ENCODE measurements at regions not wholly inside any gene's neighbourhood (a gene's known extent, or its start where the extent isn't known, plus 50 kb on each side); places are given as distances from the start of the nearest gene placed in this dataset.

DNA sequence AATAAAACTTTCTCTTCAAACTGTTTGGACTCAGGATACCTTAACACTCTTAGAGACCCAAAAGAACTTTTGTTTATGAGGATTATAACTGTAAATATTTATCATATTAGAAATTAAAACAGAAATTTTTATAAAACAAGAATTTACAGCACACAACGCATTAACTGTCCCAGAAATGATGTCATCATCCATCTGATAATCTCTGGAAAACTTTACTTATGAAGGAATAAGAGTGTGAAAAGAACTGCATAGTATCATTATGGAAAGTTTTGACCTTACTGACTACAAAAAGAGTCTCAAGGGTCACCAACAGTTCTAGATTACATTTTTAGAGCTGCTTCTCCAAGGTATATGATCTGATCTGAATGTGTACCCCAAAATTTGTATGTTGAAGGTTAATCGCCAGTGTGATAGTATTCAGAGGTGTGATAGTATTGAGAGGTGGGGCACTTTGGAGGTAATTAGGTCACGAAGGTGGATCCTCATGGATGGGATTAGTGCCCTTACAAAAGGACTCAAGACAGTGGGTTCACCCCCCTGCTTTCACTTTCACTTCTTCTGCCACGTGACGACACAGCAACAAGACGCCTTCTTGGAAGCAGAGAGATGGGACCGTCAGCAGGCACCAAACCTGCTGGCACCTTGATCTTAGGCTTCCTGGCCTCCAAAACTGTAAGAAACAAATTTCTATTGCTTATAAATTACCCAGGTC lies 95.7 kb upstream of the NR5A2 start:
- TF ChIP-seq, protein P1, sequence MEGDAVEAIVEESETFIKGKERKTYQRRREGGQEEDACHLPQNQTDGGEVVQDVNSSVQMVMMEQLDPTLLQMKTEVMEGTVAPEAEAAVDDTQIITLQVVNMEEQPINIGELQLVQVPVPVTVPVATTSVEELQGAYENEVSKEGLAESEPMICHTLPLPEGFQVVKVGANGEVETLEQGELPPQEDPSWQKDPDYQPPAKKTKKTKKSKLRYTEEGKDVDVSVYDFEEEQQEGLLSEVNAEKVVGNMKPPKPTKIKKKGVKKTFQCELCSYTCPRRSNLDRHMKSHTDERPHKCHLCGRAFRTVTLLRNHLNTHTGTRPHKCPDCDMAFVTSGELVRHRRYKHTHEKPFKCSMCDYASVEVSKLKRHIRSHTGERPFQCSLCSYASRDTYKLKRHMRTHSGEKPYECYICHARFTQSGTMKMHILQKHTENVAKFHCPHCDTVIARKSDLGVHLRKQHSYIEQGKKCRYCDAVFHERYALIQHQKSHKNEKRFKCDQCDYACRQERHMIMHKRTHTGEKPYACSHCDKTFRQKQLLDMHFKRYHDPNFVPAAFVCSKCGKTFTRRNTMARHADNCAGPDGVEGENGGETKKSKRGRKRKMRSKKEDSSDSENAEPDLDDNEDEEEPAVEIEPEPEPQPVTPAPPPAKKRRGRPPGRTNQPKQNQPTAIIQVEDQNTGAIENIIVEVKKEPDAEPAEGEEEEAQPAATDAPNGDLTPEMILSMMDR (IDR thresholded peaks at IDR 0.05; ENCODE audit: insufficient read depth in 1 of 2, low read depth in 1 of 2, low read length in 1 of 2, severe bottlenecking in 1 of 2, unreplicated experiment in 1 of 2) = no peak
- DNase-seq = no peak
- Mint-ChIP-seq H3K9me3 (ENCODE audit: unreplicated experiment) (no peaks in the 10 kb centered on the region), H3K36me3 (ENCODE audit: insufficient read depth, unreplicated experiment) (no peaks in the 10 kb centered on the region), H3K4me3 (ENCODE audit: unreplicated experiment) (no peak overlapping the region), H3K4me1 (ENCODE audit: low read depth, unreplicated experiment) (no peaks in the 10 kb centered on the region), H3K27me3 (ENCODE audit: insufficient read depth, unreplicated experiment) (peaks cover 5% of the 10 kb centered on the region), H3K27ac (ENCODE audit: unreplicated experiment) (no peak overlapping the region)
- H3K36me3 ChIP-seq (ENCODE audit: control insufficient read depth, insufficient read depth, low read length) = no peaks in the 10 kb centered on the region
- no peak overlapping the region for H3K4me3 ChIP-seq (ENCODE audit: low read depth, low read length)
- CTCF ChIA-PET = no interaction called here
- no peaks in the 10 kb centered on the region for H3K27me3 ChIP-seq (replicated peaks; ENCODE audit: control insufficient read depth, insufficient read depth, low read length)
- intact Hi-C loops (cut with micrococcal nuclease; ENCODE audit: unreplicated experiment) = no loop called here
- no TSS peak for BruUV-seq (replicated peaks)
- no peaks in the 10 kb centered on the region for H3K4me1 ChIP-seq
- POLR2A ChIA-PET = no interaction called here
- no peaks in the 10 kb centered on the region for H3K9me3 ChIP-seq

DNA sequence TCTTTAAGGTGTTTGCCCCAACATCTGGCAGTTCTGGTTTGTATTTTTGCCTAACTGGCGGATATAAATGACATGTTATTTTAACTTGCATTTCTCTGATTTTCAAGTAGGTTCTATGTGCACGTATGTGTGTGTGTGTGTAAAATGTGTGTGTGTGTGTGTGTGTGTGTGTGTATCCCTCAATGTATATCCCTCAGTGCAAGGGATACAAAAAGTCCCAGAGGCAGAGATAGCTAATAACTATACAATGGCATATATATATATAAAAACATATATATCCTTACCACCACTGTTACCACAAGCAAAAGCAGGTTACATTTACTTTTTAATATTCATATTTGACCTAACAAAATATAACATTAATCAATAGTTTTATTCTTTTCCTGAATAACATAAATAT lies 95.0 kb upstream of the NR5A2 start:
- Histone ChIP-seq H3K9me3 (no peaks in the 10 kb centered on the region), H3K36me3 (ENCODE audit: control insufficient read depth, insufficient read depth, low read length) (no peaks in the 10 kb centered on the region), H3K27me3 (replicated peaks; ENCODE audit: control insufficient read depth, insufficient read depth, low read length) (no peaks in the 10 kb centered on the region), H3K4me1 (no peaks in the 10 kb centered on the region), H3K4me3 (ENCODE audit: low read depth, low read length) (no peak overlapping the region)
- POLR2A ChIA-PET = no interaction called here
- intact Hi-C loops (cut with micrococcal nuclease; ENCODE audit: unreplicated experiment) = no loop called here
- CTCF ChIA-PET = no interaction called here
- no peak for DNase-seq
- BruUV-seq (replicated peaks) = no TSS peak
- TF ChIP-seq, protein P1 (IDR thresholded peaks at IDR 0.05; ENCODE audit: insufficient read depth in 1 of 2, low read depth in 1 of 2, low read length in 1 of 2, severe bottlenecking in 1 of 2, unreplicated experiment in 1 of 2) = no peak
- H3K9me3 Mint-ChIP-seq (ENCODE audit: unreplicated experiment) = no peaks in the 10 kb centered on the region
- no peak overlapping the region for H3K27ac Mint-ChIP-seq (ENCODE audit: unreplicated experiment)
- H3K4me1 Mint-ChIP-seq (ENCODE audit: low read depth, unreplicated experiment) = no peaks in the 10 kb centered on the region
- H3K36me3 Mint-ChIP-seq (ENCODE audit: insufficient read depth, unreplicated experiment) = no peaks in the 10 kb centered on the region
- H3K4me3 Mint-ChIP-seq (ENCODE audit: unreplicated experiment) = no peak overlapping the region
- peaks cover 5% of the 10 kb centered on the region for H3K27me3 Mint-ChIP-seq (ENCODE audit: insufficient read depth, unreplicated experiment)

DNA sequence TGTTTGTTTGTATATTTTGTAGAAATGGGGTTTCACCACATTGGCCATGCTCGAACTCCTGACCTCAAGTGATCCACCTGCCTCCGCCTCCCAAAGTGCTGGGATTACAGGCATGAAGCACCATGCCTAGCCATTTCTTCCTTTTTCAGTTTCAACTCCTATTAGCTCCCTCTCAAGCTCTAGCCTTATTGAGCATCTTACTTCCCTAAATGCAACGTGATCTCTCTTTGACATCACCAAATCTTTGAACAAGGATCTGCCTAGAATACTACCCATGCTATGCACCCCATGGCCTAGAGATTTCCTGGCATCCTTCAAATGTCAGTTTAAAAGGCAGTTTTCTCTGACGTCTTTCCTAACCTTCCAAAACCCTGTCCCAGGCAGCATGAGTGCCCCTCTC lies 91.1 kb upstream of the NR5A2 start:
- intact Hi-C loops (cut with micrococcal nuclease; ENCODE audit: unreplicated experiment) = no loop called here
- Mint-ChIP-seq H3K27ac (ENCODE audit: unreplicated experiment) (no peak overlapping the region), H3K36me3 (ENCODE audit: insufficient read depth, unreplicated experiment) (no peaks in the 10 kb centered on the region), H3K9me3 (ENCODE audit: unreplicated experiment) (no peaks in the 10 kb centered on the region), H3K4me1 (ENCODE audit: low read depth, unreplicated experiment) (no peaks in the 10 kb centered on the region), H3K4me3 (ENCODE audit: unreplicated experiment) (no peak overlapping the region), H3K27me3 (ENCODE audit: insufficient read depth, unreplicated experiment) (peaks cover 5% of the 10 kb centered on the region)
- DNase-seq = no peak
- POLR2A ChIA-PET = no interaction called here
- CTCF ChIA-PET = no interaction called here
- no peaks in the 10 kb centered on the region for H3K9me3 ChIP-seq
- no TSS peak for BruUV-seq (replicated peaks)
- no peaks in the 10 kb centered on the region for H3K27me3 ChIP-seq (replicated peaks; ENCODE audit: control insufficient read depth, insufficient read depth, low read length)
- no peak overlapping the region for H3K4me3 ChIP-seq (ENCODE audit: low read depth, low read length)
- TF ChIP-seq, protein P1 (IDR thresholded peaks at IDR 0.05; ENCODE audit: insufficient read depth in 1 of 2, low read depth in 1 of 2, low read length in 1 of 2, severe bottlenecking in 1 of 2, unreplicated experiment in 1 of 2) = no peak
- H3K36me3 ChIP-seq (ENCODE audit: control insufficient read depth, insufficient read depth, low read length) = no peaks in the 10 kb centered on the region
- H3K4me1 ChIP-seq = no peaks in the 10 kb centered on the region

Data from Caco-2 (cell line).